ENCODE measurements at regions not wholly inside any gene's neighbourhood (a gene's known extent, or its start where the extent isn't known, plus 50 kb on each side); places are given as distances from the start of the nearest gene placed in this dataset.

- DNase-seq: no peak
These were observed 1856.5 kb upstream of the CDH6 start for GRCh38 chr5:29337030-29337429.

GRCh38 chr5:29321591-29321990 lies 1871.9 kb upstream of the CDH6 start:
- no peak for DNase-seq

DNA sequence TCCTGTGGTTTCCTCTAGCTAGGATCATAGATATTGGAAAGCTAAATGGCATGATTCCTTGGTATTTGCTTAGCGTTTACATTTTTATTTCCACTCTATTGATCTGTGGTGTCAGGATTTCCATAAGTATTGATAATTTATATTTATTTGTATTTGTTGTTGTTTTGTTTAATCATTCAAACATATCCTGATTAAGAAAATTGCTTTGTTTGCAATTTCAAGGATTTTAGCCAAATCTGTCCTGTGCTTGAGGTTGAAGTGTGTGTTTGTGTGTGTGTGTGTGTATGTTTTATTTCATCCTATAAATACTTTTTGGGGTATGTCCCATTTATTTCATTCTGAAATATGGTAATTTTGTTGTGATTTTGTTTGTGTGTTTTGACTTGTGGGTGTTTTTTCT lies 1884.1 kb upstream of the CDH6 start:
- no peak for DNase-seq

DNA sequence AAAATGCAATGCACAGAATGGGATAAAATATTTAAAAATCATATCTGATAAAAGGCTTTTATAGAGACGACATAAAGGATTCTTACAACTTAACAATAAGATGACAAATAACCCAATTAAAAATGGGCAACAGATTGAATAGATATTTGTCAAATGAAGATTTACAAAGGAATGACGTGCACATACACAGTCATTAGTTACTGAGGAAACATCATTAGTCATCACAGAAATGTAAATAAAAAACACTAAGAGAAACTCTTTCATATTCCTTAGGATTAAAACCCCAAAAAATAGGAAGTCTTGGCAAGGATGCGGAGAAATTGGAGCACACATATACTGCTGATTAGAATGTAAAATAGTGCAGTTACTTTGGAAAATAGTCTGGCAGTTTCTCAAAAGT lies 1886.0 kb upstream of the CDH6 start:
- DNase-seq: no peak

- DNase-seq: no peak
These were observed 1888.9 kb upstream of the CDH6 start for GRCh38 chr5:29304545-29304944.

DNA sequence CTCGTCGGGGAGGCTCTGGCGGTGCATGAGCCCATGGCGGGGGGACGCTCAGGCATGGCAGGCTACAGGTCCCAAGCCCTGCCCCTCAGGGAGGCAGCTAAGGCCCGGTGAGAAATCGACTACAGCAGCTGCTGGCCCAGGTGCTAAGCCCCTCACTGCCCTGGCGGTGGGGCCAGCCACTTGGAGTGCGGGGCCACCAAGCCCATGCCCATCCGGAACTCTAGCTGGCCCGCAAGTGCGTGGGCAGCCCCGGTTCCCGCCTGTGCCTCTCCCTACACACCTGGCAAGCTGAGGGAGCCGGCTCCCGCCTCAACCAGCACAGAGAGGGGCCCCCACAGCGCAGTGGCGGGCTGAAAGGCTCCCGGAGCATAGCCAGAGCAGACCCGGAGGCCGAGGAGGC lies 1896.9 kb upstream of the CDH6 start:
- no peak for DNase-seq

DNA sequence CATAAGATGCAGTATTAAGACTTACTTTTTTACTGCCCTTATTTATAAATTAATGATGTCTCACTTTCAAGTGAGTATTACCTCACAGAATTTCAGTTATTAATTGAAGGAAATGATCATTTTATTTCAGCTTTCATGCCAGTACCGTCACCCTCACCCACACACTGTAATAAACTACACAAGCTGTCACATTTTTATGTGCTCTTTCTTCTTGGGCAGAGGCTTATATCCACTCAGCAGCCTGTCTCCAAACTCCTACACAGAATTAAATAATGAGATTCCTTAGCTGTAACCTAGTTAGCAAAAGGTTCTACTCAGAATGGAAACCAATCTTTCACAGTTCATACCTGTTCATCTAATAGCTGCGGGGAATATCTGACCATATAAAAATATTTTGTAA lies 1915.8 kb upstream of the CDH6 start:
- DNase-seq: no peak

- DNase-seq: no peak
These were observed 1917.1 kb upstream of the CDH6 start for GRCh38 chr5:29276371-29276770.

DNA sequence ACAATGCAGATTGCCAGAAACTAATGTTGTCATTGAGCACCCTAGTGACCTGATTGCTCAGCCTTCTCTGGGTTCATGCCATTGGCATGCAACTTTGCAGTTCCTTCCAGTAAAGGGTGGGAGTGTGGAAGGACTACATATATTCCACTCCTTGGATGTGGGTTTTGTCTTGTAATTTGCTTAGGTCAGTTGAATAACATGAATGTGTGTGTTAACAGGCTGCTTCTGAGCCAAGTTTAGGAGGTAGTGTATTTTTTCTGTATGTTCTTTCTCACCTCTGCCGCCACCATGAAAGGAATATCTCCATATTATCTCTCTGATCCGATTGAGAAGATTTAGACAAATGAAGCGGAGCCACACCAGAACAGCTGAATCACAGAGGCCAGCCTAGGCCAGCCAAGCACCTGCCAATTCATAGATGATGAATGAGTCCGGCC lies 1929.6 kb upstream of the CDH6 start:
- no peak for DNase-seq

DNA sequence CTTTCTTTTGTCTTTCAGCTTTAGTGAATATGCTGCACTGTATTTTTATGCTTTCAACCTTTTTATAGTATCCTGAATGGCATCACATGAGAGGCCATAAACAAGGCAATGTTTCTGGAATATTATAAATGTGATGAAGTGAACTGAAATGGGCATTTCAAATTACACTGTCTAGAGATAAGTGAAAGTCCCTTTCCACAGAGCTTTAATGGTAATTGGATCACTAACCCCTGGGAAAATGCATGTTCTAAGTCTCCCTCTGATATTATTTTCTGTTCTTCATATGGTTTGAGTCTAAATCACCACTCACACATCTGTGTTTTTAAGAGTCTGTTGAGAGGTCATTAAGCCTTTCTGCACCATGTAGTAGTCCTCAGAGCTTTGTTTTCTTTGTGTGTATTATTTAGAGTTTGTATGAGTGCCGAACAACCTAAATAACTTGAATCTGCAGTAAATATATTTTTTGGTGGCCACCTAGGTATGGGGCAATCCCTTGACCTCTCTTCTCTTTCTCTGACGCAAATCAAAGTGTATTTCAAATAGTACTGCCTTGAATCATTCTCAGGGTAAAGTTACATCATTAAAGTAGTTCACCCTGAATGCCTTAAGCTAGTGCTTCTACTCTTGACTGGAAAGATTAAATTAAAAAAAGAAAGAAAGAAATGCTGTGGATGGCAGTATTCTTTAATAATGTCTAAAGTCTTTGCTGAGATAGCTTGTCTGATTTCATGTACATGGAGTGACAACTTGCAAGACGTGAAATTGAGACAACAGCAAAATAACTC lies 1931.0 kb upstream of the CDH6 start:
- DNase-seq: no peak

DNA sequence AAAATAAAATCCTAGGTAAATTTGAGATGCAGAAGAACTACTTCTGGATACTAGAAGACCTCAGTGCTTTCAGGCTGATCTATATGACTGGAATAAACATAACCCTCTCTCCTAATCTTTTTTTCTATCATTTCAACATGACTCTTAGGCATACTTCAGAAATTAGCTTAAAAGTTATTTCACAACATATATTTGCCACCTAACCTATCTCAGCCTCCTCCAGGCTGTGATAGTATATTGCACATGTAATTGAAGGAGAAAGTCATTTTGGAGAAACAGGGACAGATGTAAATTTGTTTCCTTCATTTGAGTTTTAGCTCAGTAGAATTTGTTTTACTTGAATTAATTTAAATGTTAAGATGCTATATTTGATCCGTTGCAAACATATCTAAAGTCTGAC lies 1932.3 kb upstream of the CDH6 start:
- no peak for DNase-seq

GRCh38 chr5:29252390-29252789 lies 1941.1 kb upstream of the CDH6 start:
- DNase-seq: no peak

- no peak for DNase-seq
These were observed 1946.0 kb upstream of the CDH6 start for GRCh38 chr5:29247346-29248028.

DNA sequence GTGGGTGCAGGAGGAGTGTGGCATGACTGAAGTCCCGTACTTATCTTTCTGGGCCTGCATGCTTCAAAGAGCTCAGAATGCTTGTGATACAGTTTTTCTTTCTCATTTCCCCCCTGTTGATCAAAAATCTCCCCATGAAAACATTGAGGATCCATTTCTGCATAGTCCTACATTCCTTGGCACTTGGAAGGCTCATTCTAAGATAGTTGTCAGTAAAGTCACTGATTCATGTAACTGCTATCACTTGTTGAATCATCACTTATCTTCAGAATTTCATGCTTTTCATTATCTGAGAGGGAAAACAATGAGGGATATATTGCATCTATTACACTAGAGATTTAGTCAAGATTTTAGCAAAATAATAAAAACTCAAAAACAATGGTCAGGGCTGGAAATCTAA lies 1953.1 kb upstream of the CDH6 start:
- DNase-seq: no peak

GRCh38 chr5:29239606-29240005 lies 1953.9 kb upstream of the CDH6 start:
- no peak for DNase-seq

GRCh38 chr5:29238115-29238514 lies 1955.4 kb upstream of the CDH6 start:
- no peak for DNase-seq

- DNase-seq: no peak
These were observed 1962.3 kb upstream of the CDH6 start for GRCh38 chr5:29231154-29231553.

GRCh38 chr5:29230591-29230990 lies 1962.9 kb upstream of the CDH6 start:
- DNase-seq: no peak

DNA sequence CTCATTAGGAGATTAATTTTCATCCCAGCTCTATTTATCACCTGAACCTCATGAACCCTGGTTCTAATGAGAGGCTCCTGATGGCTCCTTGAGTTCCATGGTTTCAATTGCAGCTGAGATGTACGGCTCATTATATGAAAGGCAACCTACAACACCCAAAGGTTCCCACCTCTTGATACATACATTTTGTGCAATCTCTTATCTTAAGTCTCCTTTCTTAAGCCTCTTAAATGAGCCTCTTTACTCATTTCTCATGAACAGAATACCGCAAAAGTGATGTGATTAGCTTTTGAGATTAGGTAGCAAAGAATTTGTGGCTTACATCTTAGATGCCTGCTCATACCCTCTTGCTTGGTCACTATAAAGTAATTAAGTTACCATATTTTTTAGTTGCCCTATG lies 1964.0 kb upstream of the CDH6 start:
- no peak for DNase-seq

DNA sequence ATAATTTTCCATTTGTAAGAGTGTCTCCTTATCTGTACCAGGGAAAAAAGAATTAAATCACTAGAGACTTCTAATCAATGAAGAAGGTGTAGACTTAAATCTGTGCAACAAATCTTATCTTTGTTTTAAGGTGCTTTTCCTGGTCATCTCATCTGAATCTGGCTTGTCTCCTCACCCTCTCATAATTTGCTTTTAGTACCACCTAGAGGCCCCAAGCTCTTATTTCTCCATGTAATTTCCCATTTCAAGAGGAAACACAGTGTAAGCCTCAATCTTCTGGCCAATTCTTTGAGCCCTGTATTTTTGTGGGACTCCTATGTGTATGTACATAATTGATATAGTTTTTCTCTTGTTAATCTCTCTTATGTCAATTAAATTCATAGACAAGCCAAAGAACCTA lies 1975.3 kb upstream of the CDH6 start:
- no peak for DNase-seq

DNA sequence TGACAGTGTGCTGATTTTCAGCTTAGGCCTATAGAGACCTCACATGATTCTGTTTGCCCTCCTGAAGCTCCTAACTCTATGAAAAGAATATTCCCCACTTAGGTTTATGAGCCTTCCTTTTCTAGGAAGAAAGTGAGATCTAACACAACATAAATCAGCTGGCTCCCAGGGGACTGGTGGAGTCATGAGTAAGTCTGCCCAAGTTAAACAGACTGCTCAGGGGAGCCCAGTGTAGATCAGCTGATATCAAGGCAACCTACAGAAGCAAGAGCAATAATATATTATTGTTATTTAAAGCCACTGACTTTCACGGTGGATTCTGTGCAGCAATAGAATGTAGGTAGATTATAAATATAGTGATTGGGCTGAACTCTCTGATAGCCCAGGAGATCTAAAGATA lies 1978.6 kb upstream of the CDH6 start:
- DNase-seq: no peak

DNA sequence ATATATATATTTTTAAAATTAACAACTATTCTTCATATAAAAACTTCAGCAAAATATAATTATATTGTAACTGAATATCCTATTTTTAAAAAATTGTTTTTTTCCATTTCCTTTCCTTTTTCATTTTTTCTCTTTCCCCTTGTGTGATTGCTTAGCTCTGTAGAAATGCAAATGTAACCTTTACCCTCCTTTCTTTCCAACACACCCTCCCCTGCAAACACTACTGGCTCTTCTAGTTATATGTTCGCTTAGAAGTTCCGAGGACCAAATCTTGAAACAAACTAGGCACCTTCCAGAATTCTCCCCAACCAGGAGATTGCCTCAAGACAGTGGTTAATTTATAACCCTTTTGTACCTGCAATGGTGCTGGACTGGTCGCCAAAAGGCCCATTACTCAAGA lies 1980.0 kb upstream of the CDH6 start:
- no peak for DNase-seq

DNA sequence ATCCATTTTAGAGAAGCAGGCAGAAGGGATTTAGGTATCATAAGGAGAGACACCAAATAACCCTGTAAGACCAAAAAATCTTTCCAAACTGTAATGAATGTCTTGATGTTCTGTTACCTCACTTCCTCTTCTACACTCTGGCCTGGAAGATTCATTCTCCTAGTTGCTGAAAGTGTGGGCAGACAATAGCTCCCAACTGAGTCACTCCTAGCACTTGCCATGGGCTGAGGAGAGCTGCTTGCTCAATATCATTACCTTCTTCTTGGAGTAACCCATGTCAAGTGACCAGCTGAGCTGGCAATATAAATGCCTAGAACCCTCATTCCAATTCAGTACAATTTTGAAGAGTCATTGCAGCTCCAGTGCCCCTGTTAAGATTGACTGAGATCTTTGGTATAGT lies 1985.5 kb upstream of the CDH6 start:
- DNase-seq: no peak

DNA sequence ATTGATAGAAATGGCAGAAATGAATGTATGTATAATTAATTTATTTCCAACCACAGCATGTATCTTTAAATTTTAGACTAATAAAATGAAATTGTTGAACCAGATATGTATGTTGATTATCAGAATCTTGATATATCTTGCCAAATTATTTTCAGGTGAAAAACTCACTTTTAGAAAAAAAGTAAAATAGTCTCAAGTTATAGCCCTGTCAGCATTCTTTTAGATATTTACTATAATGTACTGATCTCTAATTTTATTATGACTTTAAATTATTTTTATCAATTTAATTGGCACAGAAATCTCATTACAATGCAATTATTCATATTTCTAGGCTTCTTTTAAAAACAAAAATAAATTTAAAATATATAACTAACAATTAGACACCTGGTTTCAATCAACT lies 1990.4 kb upstream of the CDH6 start:
- DNase-seq: no peak
